HUES6 (cell line): ENCODE measurements at regions not wholly inside any gene's neighbourhood (a gene's known extent, or its start where the extent isn't known, plus 50 kb on each side); places are given as distances from the start of the nearest gene placed in this dataset.

Experiments
- H3K27ac ChIP-seq: 2 replicates; pipeline ENCODE4 v1.7.0; 2013; ENCODE audit warnings: low read depth, mild to moderate bottlenecking, low read length, inconsistent platforms
- H3K27me3 ChIP-seq: 2 replicates; pipeline ENCODE4 v1.6.1; 2013; ENCODE audit warnings: low read length; ENCODE audit not compliant: control insufficient read depth, insufficient read depth
- H3K36me3 ChIP-seq: 2 replicates; pipeline ENCODE4 v1.6.1; 2013; ENCODE audit warnings: low read length; ENCODE audit not compliant: control insufficient read depth, insufficient read depth
- H3K4me1 ChIP-seq: 2 replicates; pipeline ENCODE4 v1.6.1; 2013; ENCODE audit warnings: low read length; ENCODE audit not compliant: control insufficient read depth, insufficient read depth
- H3K4me3 ChIP-seq: 2 replicates; pipeline ENCODE4 v1.5.1; 2013; ENCODE audit warnings: low read depth, low read length
- H3K9ac ChIP-seq: one replicate; pipeline ENCODE4 v1.6.1; 2013; ENCODE audit warnings: mild to moderate bottlenecking, low read length
- H3K9me3 ChIP-seq: 2 replicates; pipeline ENCODE4 v1.6.1; 2013; ENCODE audit warnings: low read depth, low read length; ENCODE audit not compliant: control insufficient read depth, insufficient read depth

DNA sequence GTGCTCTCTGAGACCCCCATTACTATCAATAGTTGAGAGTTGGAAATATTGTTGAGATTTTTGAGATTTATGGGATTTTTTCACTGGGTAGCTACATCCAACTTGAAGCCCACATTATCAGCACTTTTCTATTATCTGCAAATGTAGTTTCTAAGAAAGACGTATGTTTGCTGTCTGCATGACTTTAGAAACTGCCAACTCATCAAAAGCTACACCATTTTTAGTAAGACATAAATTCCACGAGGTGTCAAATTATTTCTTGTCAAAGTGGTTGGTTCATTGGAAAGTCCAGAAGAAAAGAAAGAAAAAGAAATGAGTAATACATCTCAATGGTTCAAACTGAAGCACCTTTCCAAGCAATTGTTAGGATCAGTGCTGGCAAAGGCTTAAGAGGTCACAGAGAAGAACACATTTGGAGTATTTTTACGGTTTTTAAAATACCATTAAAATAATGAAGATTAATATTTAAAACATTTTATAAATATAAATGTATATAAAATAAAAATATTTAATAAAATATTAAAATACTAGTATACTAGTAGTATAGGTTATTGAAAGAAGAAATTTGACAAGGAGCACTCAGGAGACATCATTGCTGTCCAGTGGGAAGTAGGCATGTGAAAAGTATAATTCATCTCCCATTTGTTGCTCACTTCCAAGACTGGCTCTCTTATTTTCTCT, 463.5 kb downstream of the TAFA4 start:
- Histone ChIP-seq H3K27me3 (no peaks in the 10 kb centered on the region), H3K4me3 (no peak overlapping the region), H3K9me3 (peaks cover 11% of the 10 kb centered on the region), H3K4me1 (no peaks in the 10 kb centered on the region), H3K36me3 (no peaks in the 10 kb centered on the region), H3K27ac (no peak overlapping the region), H3K9ac (no peak overlapping the region)

DNA sequence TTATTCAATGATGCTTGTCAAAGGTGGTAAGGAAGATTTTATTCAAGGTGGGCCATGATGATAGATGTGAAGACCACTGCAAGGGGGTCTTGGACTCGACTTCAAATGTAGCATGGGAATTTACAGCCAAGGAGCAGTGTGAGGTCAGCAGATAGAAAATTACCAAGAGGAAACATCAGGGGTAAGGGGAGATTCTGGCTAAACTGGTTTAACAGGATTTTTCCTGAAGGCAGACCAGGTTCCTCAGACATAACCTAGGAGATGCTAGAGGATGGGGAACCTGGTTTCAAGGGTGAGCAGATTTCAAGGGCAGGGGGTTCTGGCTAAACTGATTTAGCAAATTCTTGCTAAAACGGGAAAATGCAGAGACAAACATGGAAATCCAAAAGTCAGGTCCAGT, 464.9 kb downstream of the TAFA4 start:
- no peaks in the 10 kb centered on the region for H3K36me3 ChIP-seq
- no peaks in the 10 kb centered on the region for H3K27me3 ChIP-seq
- H3K4me1 ChIP-seq, result no peaks in the 10 kb centered on the region
- no peak overlapping the region for H3K27ac ChIP-seq
- no peak overlapping the region for H3K9ac ChIP-seq
- H3K4me3 ChIP-seq, result no peak overlapping the region
- peaks cover 11% of the 10 kb centered on the region for H3K9me3 ChIP-seq

DNA sequence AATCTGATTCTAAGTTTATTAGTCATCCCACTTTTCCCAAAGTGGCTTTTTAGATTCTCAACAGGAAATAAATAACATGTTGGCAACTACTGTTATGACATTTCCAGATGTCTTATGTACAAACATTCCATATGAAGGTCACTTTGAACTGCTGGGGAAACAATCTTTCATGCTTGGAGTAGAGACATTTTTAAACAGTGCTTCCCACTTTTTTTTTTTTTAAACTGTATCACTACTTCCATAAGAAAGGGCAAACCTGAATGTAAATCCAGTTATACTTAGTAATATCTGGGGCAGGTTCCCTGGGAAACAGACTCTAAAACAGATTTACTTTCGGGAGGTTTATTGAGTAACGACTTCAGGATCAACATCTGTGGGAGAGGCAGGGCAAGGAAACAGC, 473.8 kb downstream of the TAFA4 start:
- Histone ChIP-seq H3K27me3 (no peaks in the 10 kb centered on the region), H3K4me1 (no peaks in the 10 kb centered on the region), H3K27ac (no peak overlapping the region), H3K36me3 (no peaks in the 10 kb centered on the region), H3K9ac (no peak overlapping the region), H3K4me3 (no peak overlapping the region), H3K9me3 (peaks cover 6% of the 10 kb centered on the region; the same call in 1 of the 2 replicates)

DNA sequence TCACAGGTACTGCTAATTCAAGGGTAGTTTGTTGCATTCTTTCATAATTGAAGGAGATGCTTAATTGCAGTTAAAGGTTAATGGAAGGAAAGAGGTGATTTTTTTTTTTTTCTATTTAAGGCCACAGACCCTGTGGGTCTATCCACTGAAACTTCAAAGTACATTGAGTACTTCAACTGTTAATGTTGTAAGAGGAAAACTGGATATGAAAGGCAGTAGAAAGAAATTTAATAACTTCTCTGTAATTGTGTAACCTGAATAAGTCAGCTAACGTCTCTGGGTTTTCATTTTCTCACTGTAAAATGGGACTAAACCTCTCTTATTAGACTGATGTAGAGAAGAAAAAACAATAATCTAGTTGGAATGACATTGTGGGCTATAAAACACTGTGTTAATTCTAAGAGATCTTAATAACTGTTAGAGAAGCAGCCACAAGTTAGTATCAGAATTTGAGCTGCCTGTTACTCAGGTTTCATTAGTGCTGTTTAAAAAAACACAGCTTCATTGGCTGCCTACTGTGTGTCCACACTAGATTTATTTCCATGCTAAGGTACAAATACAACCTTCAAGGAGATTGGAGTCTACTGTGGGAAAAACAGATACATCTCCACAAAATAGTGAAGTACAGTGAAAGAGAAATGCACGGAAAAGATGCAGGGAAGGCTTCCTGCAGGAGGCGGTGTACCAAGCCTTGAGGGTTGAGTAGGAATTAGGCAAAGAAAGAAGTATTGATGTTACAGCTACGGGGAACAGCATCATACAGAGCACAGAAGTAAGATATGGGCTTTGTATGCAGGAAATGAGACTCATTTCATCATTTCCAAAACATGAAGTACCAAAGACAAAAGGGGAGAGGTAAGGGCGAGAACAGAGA, 483.6 kb downstream of the TAFA4 start:
- H3K36me3 ChIP-seq, result no peaks in the 10 kb centered on the region
- no peak overlapping the region for H3K9ac ChIP-seq
- no peaks in the 10 kb centered on the region for H3K9me3 ChIP-seq
- H3K4me3 ChIP-seq, result no peak overlapping the region
- no peaks in the 10 kb centered on the region for H3K27me3 ChIP-seq
- 0 out of 2 replicates have a peak, but pooled peaks cover 3% of the 10 kb centered on the region for H3K4me1 ChIP-seq
- H3K27ac ChIP-seq, result no peak overlapping the region

DNA sequence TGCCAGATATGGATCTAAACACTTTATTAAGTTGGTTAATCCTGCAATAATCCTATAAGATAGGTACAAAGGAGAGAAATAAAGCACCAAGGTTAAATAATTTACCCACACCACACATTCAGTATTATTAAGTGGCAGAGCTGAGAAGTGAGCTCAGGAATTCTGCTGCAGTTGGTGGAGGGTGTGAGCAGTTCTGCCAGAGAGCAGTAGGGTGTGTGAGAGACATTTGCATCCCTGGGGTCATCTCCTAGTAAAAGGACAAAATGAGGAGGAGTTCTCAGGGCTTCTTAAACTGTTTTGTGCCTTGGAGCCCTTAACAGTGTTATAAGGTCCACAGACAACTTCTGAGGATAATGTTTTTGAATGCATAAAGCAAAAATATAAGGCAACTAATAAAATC, 484.5 kb downstream of the TAFA4 start:
- Histone ChIP-seq H3K27ac (no peak overlapping the region), H3K9ac (no peak overlapping the region), H3K36me3 (no peaks in the 10 kb centered on the region), H3K4me3 (no peak overlapping the region), H3K9me3 (no peaks in the 10 kb centered on the region), H3K4me1 (0 out of 2 replicates have a peak, but pooled peaks cover 3% of the 10 kb centered on the region), H3K27me3 (no peaks in the 10 kb centered on the region)

DNA sequence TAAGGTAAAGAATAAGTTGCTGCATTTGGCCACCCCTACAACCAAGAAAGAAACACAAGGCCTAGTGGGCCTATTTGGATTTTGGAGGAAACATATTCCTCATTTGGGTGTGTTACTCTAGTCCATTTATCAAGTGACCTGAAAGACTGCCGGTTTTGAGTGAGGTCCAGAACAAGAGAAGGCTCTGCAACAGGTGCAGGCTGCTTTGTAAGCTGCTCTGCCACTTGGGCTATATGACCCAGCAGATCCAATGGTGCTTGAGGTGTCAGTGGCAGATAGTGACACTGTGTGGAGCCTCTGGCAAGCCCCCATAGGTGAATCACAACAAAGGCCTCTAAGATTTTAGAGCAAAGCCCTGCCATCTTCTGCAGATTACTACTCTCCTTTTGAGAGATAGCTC, 491.3 kb downstream of the TAFA4 start:
- Histone ChIP-seq H3K9ac (no peak overlapping the region), H3K4me1 (no peaks in the 10 kb centered on the region), H3K9me3 (peaks cover 12% of the 10 kb centered on the region), H3K4me3 (no peak overlapping the region), H3K36me3 (no peaks in the 10 kb centered on the region), H3K27me3 (no peaks in the 10 kb centered on the region), H3K27ac (no peak overlapping the region)

DNA sequence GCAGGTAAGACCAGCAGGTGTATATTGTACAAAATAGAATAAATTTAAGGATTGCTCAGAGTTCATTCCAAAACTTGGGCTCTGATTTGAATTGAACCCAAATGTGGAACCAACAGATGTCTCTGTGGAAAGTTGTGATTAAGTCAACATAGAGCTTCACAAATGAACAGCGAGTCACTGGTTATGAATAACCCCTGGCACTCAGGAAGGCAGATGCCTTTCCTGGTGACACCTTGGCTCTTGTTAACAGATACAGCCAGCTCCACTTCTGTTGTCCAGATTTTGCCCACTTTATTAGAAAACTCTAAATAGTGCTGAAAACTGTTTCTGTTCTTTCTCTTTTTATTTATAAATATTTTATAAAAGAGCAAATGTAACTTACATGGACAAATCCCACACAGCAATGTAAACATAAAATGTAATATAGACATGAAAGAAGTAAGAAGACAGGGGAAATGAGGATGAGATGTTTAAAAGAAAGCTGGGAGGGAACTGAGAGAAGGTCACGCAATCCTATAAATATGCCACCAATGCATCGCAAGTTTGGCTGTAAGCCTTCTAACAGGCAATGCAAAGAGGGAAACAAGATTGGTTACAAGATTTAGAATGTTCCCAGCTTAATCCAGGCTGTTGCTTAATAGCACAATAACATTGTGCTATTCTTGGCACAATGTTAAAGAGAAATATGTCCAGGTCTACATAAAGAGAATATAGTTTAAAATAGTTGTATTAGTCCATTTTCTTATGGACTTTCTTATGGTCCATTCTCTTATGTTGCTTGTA, 495.5 kb downstream of the TAFA4 start:
- H3K4me3 ChIP-seq, result no peak overlapping the region
- H3K27ac ChIP-seq, result no peak overlapping the region
- H3K27me3 ChIP-seq, result no peaks in the 10 kb centered on the region
- H3K9me3 ChIP-seq, result peaks cover 12% of the 10 kb centered on the region
- H3K9ac ChIP-seq, result no peak overlapping the region
- no peaks in the 10 kb centered on the region for H3K36me3 ChIP-seq
- no peaks in the 10 kb centered on the region for H3K4me1 ChIP-seq

DNA sequence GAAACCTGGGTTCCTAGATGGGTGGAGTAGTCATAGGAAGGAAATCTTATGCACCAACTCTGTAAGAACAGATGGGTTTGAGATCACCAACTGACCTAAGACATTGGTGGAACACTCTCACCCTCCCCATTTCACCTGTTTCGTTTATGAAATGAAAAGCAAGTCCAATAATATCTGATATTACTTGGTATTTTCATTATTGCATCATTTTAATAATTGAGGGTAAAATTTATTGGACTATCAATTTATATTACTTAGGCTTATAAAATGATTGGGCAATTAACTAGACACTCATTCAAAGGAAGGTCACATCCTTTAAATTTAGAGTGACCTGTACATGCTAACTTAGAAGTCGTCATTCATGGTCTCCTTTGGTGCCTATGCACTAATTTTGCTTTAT, 503.9 kb downstream of the TAFA4 start:
- Histone ChIP-seq H3K9me3 (no peaks in the 10 kb centered on the region), H3K4me3 (no peak overlapping the region), H3K9ac (no peak overlapping the region), H3K36me3 (no peaks in the 10 kb centered on the region), H3K27me3 (no peaks in the 10 kb centered on the region), H3K27ac (no peak overlapping the region), H3K4me1 (peaks cover 4% of the 10 kb centered on the region; the same call in 1 of the 2 replicates)

DNA sequence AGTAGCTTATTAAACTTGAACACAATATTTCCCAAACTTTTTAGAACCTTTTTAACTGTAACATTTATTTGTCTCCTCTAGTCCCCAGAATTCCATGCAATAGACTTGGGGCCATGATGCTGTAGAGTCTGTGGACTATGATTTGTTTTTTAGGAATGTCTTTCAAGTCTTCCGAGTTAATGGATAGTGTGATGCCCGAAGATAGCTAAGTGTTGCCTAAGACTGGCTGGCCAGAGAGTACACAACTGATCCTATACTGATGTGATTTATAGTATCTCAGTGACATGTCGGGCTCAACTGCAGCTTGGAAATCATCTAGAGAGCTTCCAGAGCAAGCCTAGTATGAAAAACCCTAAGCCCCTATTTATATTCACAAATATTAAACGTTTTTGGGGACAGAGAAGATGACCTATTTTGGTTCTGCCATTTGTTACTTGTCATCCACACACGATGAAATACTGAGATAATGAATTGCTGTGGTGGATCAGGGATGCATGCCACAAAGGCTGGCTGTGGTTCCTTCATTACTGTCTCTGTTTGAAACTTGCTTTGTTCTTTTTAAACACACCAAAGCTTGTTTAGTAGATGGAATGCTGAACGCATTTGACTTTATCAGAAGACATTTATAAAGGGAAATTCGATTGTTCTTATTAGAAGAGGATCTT, 507.4 kb downstream of the TAFA4 start:
- Histone ChIP-seq H3K27me3 (no peaks in the 10 kb centered on the region), H3K27ac (no peak overlapping the region), H3K9me3 (no peaks in the 10 kb centered on the region), H3K4me3 (no peak overlapping the region), H3K4me1 (no peaks in the 10 kb centered on the region), H3K36me3 (no peaks in the 10 kb centered on the region), H3K9ac (no peak overlapping the region)

DNA sequence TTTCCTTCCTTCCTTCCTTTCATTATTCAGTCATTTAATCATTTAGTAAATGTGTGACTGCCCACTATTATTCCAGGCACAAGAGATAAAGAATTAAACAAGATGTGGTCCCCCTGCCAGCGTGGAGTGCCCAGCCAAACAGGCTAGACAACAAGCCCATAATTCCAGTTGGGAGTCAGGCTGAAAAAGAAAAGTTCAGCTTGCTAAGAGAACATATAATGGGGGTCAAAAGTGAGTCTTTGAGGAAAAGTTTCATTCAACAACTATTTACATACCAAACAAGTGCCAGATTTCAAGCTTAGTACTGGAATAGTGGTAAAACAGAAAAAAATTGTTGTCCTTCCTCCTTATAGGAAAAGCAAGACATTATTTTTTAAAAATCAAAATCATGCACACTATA, 523.7 kb downstream of the TAFA4 start:
- no peaks in the 10 kb centered on the region for H3K36me3 ChIP-seq
- no peak overlapping the region for H3K4me3 ChIP-seq
- H3K27me3 ChIP-seq, result no peaks in the 10 kb centered on the region
- H3K27ac ChIP-seq, result no peak overlapping the region
- H3K9me3 ChIP-seq, result no peaks in the 10 kb centered on the region
- no peaks in the 10 kb centered on the region for H3K4me1 ChIP-seq
- no peak overlapping the region for H3K9ac ChIP-seq
